22Rv1 (cell line): ENCODE measurements at regions not wholly inside any gene's neighbourhood (a gene's known extent, or its start where the extent isn't known, plus 50 kb on each side); places are given as distances from the start of the nearest gene placed in this dataset.

Experiments
- CTCF ChIP-seq: fragments of 450-650 bp; IDR thresholded peaks from 2 replicates; pipeline ENCODE4 v1.5.1; 2017; ENCODE audit warnings: mild to moderate bottlenecking
- ZFX ChIP-seq: fragments of 450-650 bp; IDR thresholded peaks from 2 replicates; pipeline ENCODE4 v1.6.1; 2017; ENCODE audit warnings: antibody characterized with exemption, borderline replicate concordance

GRCh38 chr6:119818876-119819275, 469.3 kb upstream of the MAN1A1 start:
- no peak for TF ChIP-seq ZFX
- no peak for TF ChIP-seq CTCF
